A673 (cell line): ENCODE measurements at regions not wholly inside any gene's neighbourhood (a gene's known extent, or its start where the extent isn't known, plus 50 kb on each side); places are given as distances from the start of the nearest gene placed in this dataset.

Experiments used
- CTCF ChIP-seq: fragments of 300-800, 200-600 bp; sonication (generic); conservative IDR thresholded peaks from 2 replicates; pipeline ENCODE4 v1.5.1; 2017; ENCODE audit warnings: low read depth, mild to moderate bottlenecking, antibody characterized with exemption, low read length, moderate library complexity, mixed read lengths
- EZH2 ChIP-seq: fragments of 200-600 bp; sonication (generic); IDR thresholded peaks from 2 replicates; pipeline ENCODE4 v1.6.1; 2017; ENCODE audit warnings: borderline replicate concordance, low read depth, mild to moderate bottlenecking, mixed read lengths, antibody characterized with exemption, low read length; ENCODE audit not compliant: poor library complexity, severe bottlenecking

DNA sequence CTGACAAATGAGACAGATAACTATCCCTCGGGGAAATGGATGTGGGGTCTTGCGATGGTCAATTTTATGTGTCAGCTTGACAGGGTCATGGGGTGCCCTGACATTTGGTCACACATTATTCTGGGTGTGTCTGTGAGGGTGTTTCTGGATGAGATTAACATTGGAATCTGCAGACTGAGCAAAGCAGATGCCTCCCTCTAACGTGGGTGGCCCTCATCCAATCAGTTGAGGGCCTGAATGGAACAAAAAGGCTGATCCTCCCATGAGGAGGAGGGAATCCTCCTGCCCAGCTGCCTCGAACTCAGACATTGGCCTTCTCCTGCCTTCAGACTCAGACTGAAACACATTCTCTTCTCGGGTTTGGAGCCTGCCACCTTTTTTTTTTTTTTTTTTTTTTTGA is 69.0 kb downstream of the MINAR1 start:
- TF ChIP-seq CTCF (no peak), EZH2 (no peak)
